GM12878 (cell line): ENCODE measurements at regions not wholly inside any gene's neighbourhood (a gene's known extent, or its start where the extent isn't known, plus 50 kb on each side); places are given as distances from the start of the nearest gene placed in this dataset.

Source experiments
- ATAC-seq: fragments of 200-7000 bp; cut with Tn5 transposase; 3 replicates; pipeline ENCODE4 v1.9.1; 2020; ENCODE audit warnings: mild to moderate bottlenecking, moderate library complexity
- BruUV-seq: library from RNA; stranded (reverse); fragments of 400-500 nt; replicated peaks from 2 replicates; lab custom pipeline; 2021; lab: Mats Ljungman, UMichigan
- CTCF ChIA-PET: fragments of 300-600 bp; sonication (Branson Sonifier 250); formaldehyde crosslinking; extraction: SDS; loops from one replicate; lab custom pipeline; 2021; ENCODE audit warnings: inconsistent platforms; lab: Yijun Ruan, JAX
- POLR2A ChIA-PET: fragments of 350-600 bp; formaldehyde crosslinking; extraction: SDS; loops from one replicate; lab custom pipeline; 2021; ENCODE audit warnings: inconsistent platforms; lab: Charles Lee
- RAD21 ChIA-PET: fragments of 300-600 bp; sonication (Branson Sonifier 250); formaldehyde crosslinking; loops from one replicate; lab custom pipeline; 2023; ENCODE audit warnings: antibody characterized with exemption; ENCODE audit not compliant: unreplicated experiment; lab: Charles Lee
- SMC1A ChIA-PET: fragments of 300-600 bp; sonication (Branson Sonifier 250); formaldehyde crosslinking; loops from one replicate; lab custom pipeline; 2023; ENCODE audit not compliant: unreplicated experiment, uncharacterized antibody; lab: Charles Lee
- DNase-seq: peaks from one replicate; pipeline ENCODE4 v3.0.0-alpha.2; 2011; ENCODE audit warnings: low read depth, low spot score
- FAIRE-seq: peaks from 3 replicates; lab custom pipeline; 2011; peaks lifted over from hg19 to GRCh38; lab: Jason Lieb, UNC
- H2AFZ ChIP-seq: 2 replicates; pipeline ENCODE4 v1.6.0; 2011; ENCODE audit warnings: low read depth, low read length, control low read depth; ENCODE audit not compliant: control insufficient read depth
- H3K27ac ChIP-seq: 2 replicates; pipeline ENCODE4 v1.5.1; 2011; ENCODE audit warnings: control low read depth; ENCODE audit not compliant: control insufficient read depth, insufficient read depth
- H3K27me3 ChIP-seq, 2 experiments: replicated peaks in 1 of 2; 2 replicates each; pipeline versions ENCODE4 v1.6.0 to v1.6.1; 2011; ENCODE audit warnings: low read length in 1 of 2; ENCODE audit not compliant: control insufficient read depth in 2 of 2, insufficient read depth in 2 of 2
- H3K36me3 ChIP-seq, 2 experiments: 2 replicates each; pipeline ENCODE4 v1.5.1; 2011; ENCODE audit warnings: low read length in 1 of 2; ENCODE audit not compliant: control insufficient read depth in 2 of 2, insufficient read depth in 2 of 2
- H3K4me1 ChIP-seq: 2 replicates; pipeline ENCODE4 v1.6.1; 2011; ENCODE audit warnings: mild to moderate bottlenecking, low read length, moderate library complexity, mixed read lengths; ENCODE audit not compliant: control insufficient read depth, insufficient read depth
- H3K4me2 ChIP-seq: 2 replicates; pipeline ENCODE4 v1.6.0; 2011; ENCODE audit warnings: control low read depth; ENCODE audit not compliant: control insufficient read depth, insufficient read depth
- H3K4me3 ChIP-seq: fragments of 200-600 bp; sonication (generic); 2 replicates; pipeline ENCODE4 v1.5.1; 2016
- H3K79me2 ChIP-seq: 2 replicates; pipeline ENCODE4 v1.6.0; 2011; ENCODE audit warnings: low read length; ENCODE audit not compliant: control insufficient read depth, insufficient read depth
- H3K9ac ChIP-seq: 2 replicates; pipeline ENCODE4 v1.8.0; 2011; ENCODE audit warnings: low read length, control low read depth, mixed read lengths; ENCODE audit not compliant: control insufficient read depth, insufficient read depth
- H3K9me3 ChIP-seq: replicated peaks from 3 replicates; pipeline ENCODE4 v1.5.1; 2011; ENCODE audit warnings: mild to moderate bottlenecking, low read length; ENCODE audit not compliant: control insufficient read depth, insufficient read depth
- H4K20me1 ChIP-seq: 2 replicates; pipeline ENCODE4 v1.6.0; 2011; ENCODE audit not compliant: control insufficient read depth, insufficient read depth
- ESRRA ChIP-seq: IDR thresholded peaks from 2 replicates; pipeline ENCODE4 v1.6.1; 2012; ENCODE audit warnings: mild to moderate bottlenecking, low read length, improper control_type of control experiment
- POLR2AphosphoS2 ChIP-seq: IDR thresholded peaks from 2 replicates; pipeline ENCODE4 v1.6.1; 2011; ENCODE audit warnings: low read depth, mild to moderate bottlenecking, low read length, improper control_type of control experiment, moderate library complexity
- SP1 ChIP-seq: IDR thresholded peaks from one replicate; pipeline ENCODE4 v1.6.1; 2011; ENCODE audit warnings: low read depth, low read length
- TCF3 ChIP-seq: IDR thresholded peaks from 2 replicates; pipeline ENCODE4 v1.6.1; 2012; ENCODE audit warnings: low read depth, mild to moderate bottlenecking, low read length, borderline replicate concordance; ENCODE audit not compliant: insufficient read depth
- WRNIP1 ChIP-seq: IDR thresholded peaks from 2 replicates; pipeline ENCODE4 v1.6.1; 2011; ENCODE audit warnings: low read depth, low read length, improper control_type of control experiment, borderline replicate concordance
- WGBS: methylation state at CpG from one replicate; pipeline ENCODE4 v1.1.6; 2016; ENCODE audit warnings: low lambda C conversion rate; ENCODE audit not compliant: insufficient replicate concordance, insufficient coverage; ENCODE audit errors: missing lambda C conversion rate; 5-methylcytosine and 5-hydroxymethylcytosine counted together
- in situ Hi-C: fragments of 300-500 bp; cut with MboI; formaldehyde crosslinking; loops from 9 replicates; pipeline ENCODE4 v1.14.3; 2018; ENCODE audit warnings: mixed read lengths
- intact Hi-C: fragments of 100-400 bp; cut with micrococcal nuclease; formaldehyde crosslinking; loops from one replicate; pipeline ENCODE4 v1.14.2; 2022; ENCODE audit not compliant: unreplicated experiment
- TF ChIP-seq, protein P1 (sequence below): IDR thresholded peaks from 2 replicates; pipeline ENCODE4 v1.6.1; 2012; ENCODE audit warnings: low read depth, low read length, improper control_type of control experiment
- TF ChIP-seq, protein P2 (sequence below): IDR thresholded peaks from 2 replicates; pipeline ENCODE4 v1.6.1; 2012; ENCODE audit warnings: mild to moderate bottlenecking, low read depth, low read length

DNA sequence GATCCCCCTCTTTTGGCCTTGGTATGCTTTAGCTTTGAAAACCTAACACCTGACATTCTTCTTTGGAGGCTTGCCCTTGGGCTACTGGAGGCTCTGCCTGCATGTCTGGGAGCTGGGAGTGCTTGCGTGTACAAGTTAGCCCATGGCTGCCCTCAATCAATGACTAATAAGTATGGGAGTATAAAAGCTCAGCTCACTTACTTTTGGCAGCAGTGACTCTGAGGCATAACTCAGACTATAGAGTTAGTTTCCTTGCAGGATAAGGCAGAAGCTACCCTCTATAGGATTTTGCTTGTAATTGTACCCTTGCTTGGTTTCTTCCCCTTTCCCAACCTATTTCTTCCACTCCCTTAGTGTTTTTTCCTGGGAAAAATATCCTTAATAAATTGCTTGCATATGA is 247.9 kb downstream of the PPP1R2C start:
- no peak overlapping the region for H3K4me3 ChIP-seq
- intact Hi-C loops: no loop called here
- TF ChIP-seq SP1: no peak
- no peak for TF ChIP-seq WRNIP1
- TF ChIP-seq TCF3: no peak
- TF ChIP-seq POLR2AphosphoS2: no peak
- TF ChIP-seq, protein P1, sequence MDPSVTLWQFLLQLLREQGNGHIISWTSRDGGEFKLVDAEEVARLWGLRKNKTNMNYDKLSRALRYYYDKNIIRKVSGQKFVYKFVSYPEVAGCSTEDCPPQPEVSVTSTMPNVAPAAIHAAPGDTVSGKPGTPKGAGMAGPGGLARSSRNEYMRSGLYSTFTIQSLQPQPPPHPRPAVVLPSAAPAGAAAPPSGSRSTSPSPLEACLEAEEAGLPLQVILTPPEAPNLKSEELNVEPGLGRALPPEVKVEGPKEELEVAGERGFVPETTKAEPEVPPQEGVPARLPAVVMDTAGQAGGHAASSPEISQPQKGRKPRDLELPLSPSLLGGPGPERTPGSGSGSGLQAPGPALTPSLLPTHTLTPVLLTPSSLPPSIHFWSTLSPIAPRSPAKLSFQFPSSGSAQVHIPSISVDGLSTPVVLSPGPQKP: no peak
- TF ChIP-seq ESRRA: no peak
- TF ChIP-seq, protein P2, sequence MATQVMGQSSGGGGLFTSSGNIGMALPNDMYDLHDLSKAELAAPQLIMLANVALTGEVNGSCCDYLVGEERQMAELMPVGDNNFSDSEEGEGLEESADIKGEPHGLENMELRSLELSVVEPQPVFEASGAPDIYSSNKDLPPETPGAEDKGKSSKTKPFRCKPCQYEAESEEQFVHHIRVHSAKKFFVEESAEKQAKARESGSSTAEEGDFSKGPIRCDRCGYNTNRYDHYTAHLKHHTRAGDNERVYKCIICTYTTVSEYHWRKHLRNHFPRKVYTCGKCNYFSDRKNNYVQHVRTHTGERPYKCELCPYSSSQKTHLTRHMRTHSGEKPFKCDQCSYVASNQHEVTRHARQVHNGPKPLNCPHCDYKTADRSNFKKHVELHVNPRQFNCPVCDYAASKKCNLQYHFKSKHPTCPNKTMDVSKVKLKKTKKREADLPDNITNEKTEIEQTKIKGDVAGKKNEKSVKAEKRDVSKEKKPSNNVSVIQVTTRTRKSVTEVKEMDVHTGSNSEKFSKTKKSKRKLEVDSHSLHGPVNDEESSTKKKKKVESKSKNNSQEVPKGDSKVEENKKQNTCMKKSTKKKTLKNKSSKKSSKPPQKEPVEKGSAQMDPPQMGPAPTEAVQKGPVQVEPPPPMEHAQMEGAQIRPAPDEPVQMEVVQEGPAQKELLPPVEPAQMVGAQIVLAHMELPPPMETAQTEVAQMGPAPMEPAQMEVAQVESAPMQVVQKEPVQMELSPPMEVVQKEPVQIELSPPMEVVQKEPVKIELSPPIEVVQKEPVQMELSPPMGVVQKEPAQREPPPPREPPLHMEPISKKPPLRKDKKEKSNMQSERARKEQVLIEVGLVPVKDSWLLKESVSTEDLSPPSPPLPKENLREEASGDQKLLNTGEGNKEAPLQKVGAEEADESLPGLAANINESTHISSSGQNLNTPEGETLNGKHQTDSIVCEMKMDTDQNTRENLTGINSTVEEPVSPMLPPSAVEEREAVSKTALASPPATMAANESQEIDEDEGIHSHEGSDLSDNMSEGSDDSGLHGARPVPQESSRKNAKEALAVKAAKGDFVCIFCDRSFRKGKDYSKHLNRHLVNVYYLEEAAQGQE: no peak
- 95% methylated on average over 1 of the region's 1 CpG for WGBS
- H3K9ac ChIP-seq: no peak overlapping the region
- no peak for ATAC-seq
- no peak for DNase-seq
- H3K4me1 ChIP-seq: no peaks in the 10 kb centered on the region
- in situ Hi-C loops: no loop called here
- no peaks in the 10 kb centered on the region for H3K9me3 ChIP-seq
- H2AFZ ChIP-seq: no peak overlapping the region
- SMC1A ChIA-PET: interaction anchor here (1.3 kb wide), 1 partner anchor 731 kb away, joined by 5 read pairs; no protein-coding TSS in a partner anchor
- H3K4me2 ChIP-seq: no peak overlapping the region
- H3K79me2 ChIP-seq: no peaks in the 10 kb centered on the region
- H3K27me3 ChIP-seq: no peaks in the 10 kb centered on the region
- RAD21 ChIA-PET: no interaction called here
- CTCF ChIA-PET: interaction anchor here (0.5 to 1.3 kb wide), 2 partner anchors 9 to 420 kb away, joined by 3 read pairs; no protein-coding TSS in a partner anchor
- H3K36me3 ChIP-seq: no peaks in the 10 kb centered on the region
- H3K27ac ChIP-seq: no peak overlapping the region
- POLR2A ChIA-PET: no interaction called here
- FAIRE-seq: no peak
- H4K20me1 ChIP-seq: no peaks in the 10 kb centered on the region
- BruUV-seq: no TSS peak
